ENCODE measurements at regions not wholly inside any gene's neighbourhood (a gene's known extent, or its start where the extent isn't known, plus 50 kb on each side); places are given as distances from the start of the nearest gene placed in this dataset.

DNA sequence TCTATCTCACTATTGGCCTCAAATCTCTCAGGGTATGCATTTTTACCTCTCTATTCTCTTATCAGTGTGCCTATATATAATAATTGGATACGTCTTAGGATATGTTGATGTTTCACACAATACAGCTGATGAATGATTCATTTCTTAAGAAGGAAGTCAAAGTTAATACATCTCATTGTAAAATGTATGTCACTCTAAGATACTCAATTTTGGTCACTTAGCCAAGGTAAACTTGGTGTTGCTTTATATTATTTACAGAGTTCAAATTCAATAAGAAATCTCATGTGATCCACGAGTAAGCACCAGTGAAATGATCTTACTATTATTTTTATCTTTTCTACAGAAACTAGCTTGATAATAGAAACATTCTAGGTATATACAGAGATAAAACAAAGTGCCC, 1266.5 kb downstream of the JRKL start:
- TF ChIP-seq, protein P1, sequence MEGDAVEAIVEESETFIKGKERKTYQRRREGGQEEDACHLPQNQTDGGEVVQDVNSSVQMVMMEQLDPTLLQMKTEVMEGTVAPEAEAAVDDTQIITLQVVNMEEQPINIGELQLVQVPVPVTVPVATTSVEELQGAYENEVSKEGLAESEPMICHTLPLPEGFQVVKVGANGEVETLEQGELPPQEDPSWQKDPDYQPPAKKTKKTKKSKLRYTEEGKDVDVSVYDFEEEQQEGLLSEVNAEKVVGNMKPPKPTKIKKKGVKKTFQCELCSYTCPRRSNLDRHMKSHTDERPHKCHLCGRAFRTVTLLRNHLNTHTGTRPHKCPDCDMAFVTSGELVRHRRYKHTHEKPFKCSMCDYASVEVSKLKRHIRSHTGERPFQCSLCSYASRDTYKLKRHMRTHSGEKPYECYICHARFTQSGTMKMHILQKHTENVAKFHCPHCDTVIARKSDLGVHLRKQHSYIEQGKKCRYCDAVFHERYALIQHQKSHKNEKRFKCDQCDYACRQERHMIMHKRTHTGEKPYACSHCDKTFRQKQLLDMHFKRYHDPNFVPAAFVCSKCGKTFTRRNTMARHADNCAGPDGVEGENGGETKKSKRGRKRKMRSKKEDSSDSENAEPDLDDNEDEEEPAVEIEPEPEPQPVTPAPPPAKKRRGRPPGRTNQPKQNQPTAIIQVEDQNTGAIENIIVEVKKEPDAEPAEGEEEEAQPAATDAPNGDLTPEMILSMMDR (IDR thresholded peaks at IDR 0.05; ENCODE audit: extremely low read depth in 1 of 2, insufficient read depth in 1 of 2, low read depth in 1 of 2, low read length in 2 of 2) = no peak
- TF ChIP-seq POLR2A (IDR thresholded peaks at IDR 0.05; ENCODE audit: low read depth, low read length) = no peak
- TF ChIP-seq GATA2 (IDR thresholded peaks at IDR 0.05; ENCODE audit: insufficient read depth, insufficient read length, low read depth, low read length) = no peak
- no peak for TF ChIP-seq EZH2 (IDR thresholded peaks at IDR 0.05; ENCODE audit: borderline replicate concordance, low read depth, low read length, severe bottlenecking)
- TF ChIP-seq MYC (IDR thresholded peaks at IDR 0.05; ENCODE audit: low read depth, low read length) = no peak
- TF ChIP-seq POLR2AphosphoS5 (IDR thresholded peaks at IDR 0.05; ENCODE audit: insufficient read depth, low read depth, low read length) = no peak
- TF ChIP-seq, protein P2, sequence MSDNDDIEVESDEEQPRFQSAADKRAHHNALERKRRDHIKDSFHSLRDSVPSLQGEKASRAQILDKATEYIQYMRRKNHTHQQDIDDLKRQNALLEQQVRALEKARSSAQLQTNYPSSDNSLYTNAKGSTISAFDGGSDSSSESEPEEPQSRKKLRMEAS (IDR thresholded peaks at IDR 0.05; ENCODE audit: insufficient read depth, insufficient read length) = no peak
- TF ChIP-seq JUN (IDR thresholded peaks at IDR 0.05; ENCODE audit: borderline replicate concordance, insufficient read depth, insufficient read length, low read depth) = no peak

All from endothelial cell of umbilical vein (primary cell).